K562 (cell line): ENCODE measurements at regions not wholly inside any gene's neighbourhood (a gene's known extent, or its start where the extent isn't known, plus 50 kb on each side); places are given as distances from the start of the nearest gene placed in this dataset.

Experiments used
- MYBL2 ChIP-seq, 2 experiments: fragments of 450-650 bp in 1 of 2; sonication (generic) in 1 of 2; formaldehyde crosslinking in 1 of 2; IDR thresholded peaks; 2 replicates each; pipeline versions ENCODE4 v1.6.1 to v1.8.1; 2017 to 2022; ENCODE audit warnings: borderline replicate concordance in 1 of 2, inconsistent platforms in 1 of 2, low read depth in 1 of 2, mild to moderate bottlenecking in 1 of 2, missing genetic modification reagents in 1 of 2, moderate library complexity in 1 of 2
- PHF20 ChIP-seq: fragments of 450-650 bp; IDR thresholded peaks from 2 replicates; pipeline ENCODE4 v1.6.1; 2018; ENCODE audit not compliant: partially characterized antibody
- SAFB2 ChIP-seq: fragments of 200-400 bp; formaldehyde crosslinking; IDR thresholded peaks from 2 replicates; pipeline ENCODE4 v1.6.1; 2018; ENCODE audit warnings: borderline replicate concordance, low read length, low read depth, moderate library complexity; ENCODE audit not compliant: severe bottlenecking
- SMAD1 ChIP-seq: fragments of 150-350 bp; IDR thresholded peaks from 2 replicates; pipeline ENCODE4 v1.6.1; 2014; ENCODE audit warnings: low read length, low read depth; ENCODE audit not compliant: partially characterized antibody
- SP1 ChIP-seq: sonication (generic); formaldehyde crosslinking; IDR thresholded peaks from 2 replicates; pipeline ENCODE4 v1.8.1; 2022; ENCODE audit warnings: mild to moderate bottlenecking, missing genetic modification reagents
- ZBTB17 ChIP-seq: fragments of 450-650 bp; formaldehyde crosslinking; IDR thresholded peaks from 2 replicates; pipeline ENCODE4 v1.4.0; 2020; ENCODE audit warnings: mild to moderate bottlenecking
- ZKSCAN1 ChIP-seq: fragments of 150-350 bp; IDR thresholded peaks from 2 replicates; pipeline ENCODE4 v1.6.1; 2016; ENCODE audit warnings: low read depth, low read length
- ZNF217 ChIP-seq: sonication (generic); formaldehyde crosslinking; IDR thresholded peaks from 2 replicates; pipeline ENCODE4 v1.8.0; 2022; ENCODE audit warnings: mild to moderate bottlenecking, missing genetic modification reagents
- ZNF431 ChIP-seq: sonication (generic); formaldehyde crosslinking; IDR thresholded peaks from 2 replicates; pipeline ENCODE4 v1.8.0; 2022; ENCODE audit warnings: mild to moderate bottlenecking, missing genetic modification reagents
- TF ChIP-seq, protein P1 (sequence below): fragments of 250-450 bp; sonication (Bioruptor Pico); IDR thresholded peaks from 2 replicates; pipeline ENCODE4 v1.8.0; 2022; ENCODE audit warnings: moderate library complexity, mild to moderate bottlenecking, inconsistent platforms
- TF ChIP-seq, protein P2 (sequence below): sonication (generic); formaldehyde crosslinking; IDR thresholded peaks from 2 replicates; pipeline ENCODE4 v1.8.1; 2023; ENCODE audit warnings: mild to moderate bottlenecking, missing genetic modification reagents, moderate library complexity
- TF ChIP-seq, protein P3 (sequence below): fragments of 450-650 bp; formaldehyde crosslinking; IDR thresholded peaks from 2 replicates; pipeline ENCODE4 v1.4.0; 2020; ENCODE audit warnings: mild to moderate bottlenecking, moderate library complexity
- TF ChIP-seq, protein P4 (sequence below): fragments of 250-450 bp; sonication (Bioruptor Pico); IDR thresholded peaks from 2 replicates; pipeline ENCODE4 v1.5.0; 2020; ENCODE audit warnings: mild to moderate bottlenecking
- TF ChIP-seq, protein P5 (sequence below), 3 experiments: fragments of 200-800 bp in 1 of 3; sonication (Bioruptor generic) in 1 of 3; sonication (generic) in 1 of 3; formaldehyde crosslinking in 1 of 3; IDR thresholded peaks; 2 replicates each; pipeline versions ENCODE4 v1.6.1 to v1.8.0; 2016 to 2022; ENCODE audit warnings: mild to moderate bottlenecking in 2 of 3, missing compliant biosample characterization in 2 of 3, missing genetic modification characterization in 2 of 3, missing genetic modification reagents in 1 of 3

DNA sequence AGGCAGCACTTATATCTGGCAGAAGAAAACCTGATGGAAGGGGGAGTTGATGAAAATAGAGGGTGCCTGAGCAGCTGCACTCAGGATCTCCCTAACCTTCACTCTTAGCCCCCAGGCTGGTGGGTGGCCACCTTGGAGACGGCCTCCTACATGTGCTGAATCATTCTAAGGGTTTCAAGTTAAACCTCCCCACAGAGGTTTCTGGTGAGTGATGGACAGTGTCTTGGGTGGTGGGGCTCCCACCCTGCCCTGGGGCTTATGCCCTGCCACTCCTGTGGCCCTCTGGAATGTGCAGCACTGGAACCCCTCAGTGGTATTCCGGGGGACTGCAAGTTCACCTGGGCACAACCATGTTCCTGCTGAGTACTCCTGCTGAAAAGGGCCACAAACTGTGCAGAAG is 357.2 kb downstream of the CD83 start (continued):
- TF ChIP-seq, protein P1, sequence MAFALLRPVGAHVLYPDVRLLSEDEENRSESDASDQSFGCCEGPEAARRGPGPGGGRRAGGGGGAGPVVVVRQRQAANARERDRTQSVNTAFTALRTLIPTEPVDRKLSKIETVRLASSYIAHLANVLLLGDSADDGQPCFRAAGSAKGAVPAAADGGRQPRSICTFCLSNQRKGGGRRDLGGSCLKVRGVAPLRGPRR (CRISPR knock-in tag) = no peak
- TF ChIP-seq, protein P2, sequence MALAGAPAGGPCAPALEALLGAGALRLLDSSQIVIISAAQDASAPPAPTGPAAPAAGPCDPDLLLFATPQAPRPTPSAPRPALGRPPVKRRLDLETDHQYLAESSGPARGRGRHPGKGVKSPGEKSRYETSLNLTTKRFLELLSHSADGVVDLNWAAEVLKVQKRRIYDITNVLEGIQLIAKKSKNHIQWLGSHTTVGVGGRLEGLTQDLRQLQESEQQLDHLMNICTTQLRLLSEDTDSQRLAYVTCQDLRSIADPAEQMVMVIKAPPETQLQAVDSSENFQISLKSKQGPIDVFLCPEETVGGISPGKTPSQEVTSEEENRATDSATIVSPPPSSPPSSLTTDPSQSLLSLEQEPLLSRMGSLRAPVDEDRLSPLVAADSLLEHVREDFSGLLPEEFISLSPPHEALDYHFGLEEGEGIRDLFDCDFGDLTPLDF (CRISPR knock-in tag) = no peak
- TF ChIP-seq ZNF431 (no peak), SMAD1 (no peak), MYBL2 (IDR thresholded peaks at IDR 0.05; ENCODE audit: low read depth) (no peak), MYBL2 (CRISPR knock-in tag; IDR thresholded peaks at IDR 0.05; ENCODE audit: borderline replicate concordance) (no peak), ZKSCAN1 (no peak), ZNF217 (CRISPR knock-in tag) (no peak), ZBTB17 (CRISPR knock-in tag) (no peak), SAFB2 (no peak), SP1 (CRISPR knock-in tag) (no peak), PHF20 (no peak)
- TF ChIP-seq, protein P3, sequence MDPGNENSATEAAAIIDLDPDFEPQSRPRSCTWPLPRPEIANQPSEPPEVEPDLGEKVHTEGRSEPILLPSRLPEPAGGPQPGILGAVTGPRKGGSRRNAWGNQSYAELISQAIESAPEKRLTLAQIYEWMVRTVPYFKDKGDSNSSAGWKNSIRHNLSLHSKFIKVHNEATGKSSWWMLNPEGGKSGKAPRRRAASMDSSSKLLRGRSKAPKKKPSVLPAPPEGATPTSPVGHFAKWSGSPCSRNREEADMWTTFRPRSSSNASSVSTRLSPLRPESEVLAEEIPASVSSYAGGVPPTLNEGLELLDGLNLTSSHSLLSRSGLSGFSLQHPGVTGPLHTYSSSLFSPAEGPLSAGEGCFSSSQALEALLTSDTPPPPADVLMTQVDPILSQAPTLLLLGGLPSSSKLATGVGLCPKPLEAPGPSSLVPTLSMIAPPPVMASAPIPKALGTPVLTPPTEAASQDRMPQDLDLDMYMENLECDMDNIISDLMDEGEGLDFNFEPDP (CRISPR knock-in tag) = no peak
- TF ChIP-seq, protein P4, sequence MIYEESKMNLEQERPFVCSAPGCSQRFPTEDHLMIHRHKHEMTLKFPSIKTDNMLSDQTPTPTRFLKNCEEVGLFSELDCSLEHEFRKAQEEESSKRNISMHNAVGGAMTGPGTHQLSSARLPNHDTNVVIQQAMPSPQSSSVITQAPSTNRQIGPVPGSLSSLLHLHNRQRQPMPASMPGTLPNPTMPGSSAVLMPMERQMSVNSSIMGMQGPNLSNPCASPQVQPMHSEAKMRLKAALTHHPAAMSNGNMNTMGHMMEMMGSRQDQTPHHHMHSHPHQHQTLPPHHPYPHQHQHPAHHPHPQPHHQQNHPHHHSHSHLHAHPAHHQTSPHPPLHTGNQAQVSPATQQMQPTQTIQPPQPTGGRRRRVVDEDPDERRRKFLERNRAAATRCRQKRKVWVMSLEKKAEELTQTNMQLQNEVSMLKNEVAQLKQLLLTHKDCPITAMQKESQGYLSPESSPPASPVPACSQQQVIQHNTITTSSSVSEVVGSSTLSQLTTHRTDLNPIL (CRISPR knock-in tag) = no peak
- TF ChIP-seq, protein P5, sequence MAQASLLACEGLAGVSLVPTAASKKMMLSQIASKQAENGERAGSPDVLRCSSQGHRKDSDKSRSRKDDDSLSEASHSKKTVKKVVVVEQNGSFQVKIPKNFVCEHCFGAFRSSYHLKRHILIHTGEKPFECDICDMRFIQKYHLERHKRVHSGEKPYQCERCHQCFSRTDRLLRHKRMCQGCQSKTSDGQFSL (CRISPR knock-in tag; IDR thresholded peaks at IDR 0.05) = no peak
- TF ChIP-seq, protein P5 (tag; IDR thresholded peaks at IDR 0.05) = no peak
